ENCODE measurements at regions not wholly inside any gene's neighbourhood (a gene's known extent, or its start where the extent isn't known, plus 50 kb on each side); places are given as distances from the start of the nearest gene placed in this dataset.

DNA sequence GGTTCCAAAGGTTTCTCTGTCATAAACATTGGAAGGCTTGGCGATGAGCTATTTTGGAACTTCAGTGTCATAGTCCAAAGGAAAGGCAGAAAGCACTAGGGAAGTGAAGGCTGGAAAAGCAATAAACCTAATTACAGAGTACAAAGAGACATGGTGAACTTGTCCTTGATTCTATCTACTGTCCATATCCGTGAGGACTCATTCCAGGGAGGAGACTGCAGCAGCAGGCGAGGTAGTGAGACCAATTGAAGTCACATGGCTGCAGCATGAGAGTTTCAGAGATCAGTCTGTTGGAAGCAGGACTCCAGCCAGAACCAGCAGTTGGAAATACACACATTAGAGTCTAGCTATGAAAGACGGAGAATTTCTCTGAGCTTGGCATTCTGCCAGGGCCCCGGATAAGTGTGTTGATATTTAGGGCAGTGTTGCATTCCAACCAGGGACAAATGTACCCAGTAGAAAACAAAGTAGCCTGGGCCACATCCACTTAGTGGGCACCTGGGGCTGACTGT is 54.1 kb upstream of the ARHGAP42 start:
- no peak for TF ChIP-seq POLR2A (IDR thresholded peaks at IDR 0.05)
- TF ChIP-seq, protein P1, sequence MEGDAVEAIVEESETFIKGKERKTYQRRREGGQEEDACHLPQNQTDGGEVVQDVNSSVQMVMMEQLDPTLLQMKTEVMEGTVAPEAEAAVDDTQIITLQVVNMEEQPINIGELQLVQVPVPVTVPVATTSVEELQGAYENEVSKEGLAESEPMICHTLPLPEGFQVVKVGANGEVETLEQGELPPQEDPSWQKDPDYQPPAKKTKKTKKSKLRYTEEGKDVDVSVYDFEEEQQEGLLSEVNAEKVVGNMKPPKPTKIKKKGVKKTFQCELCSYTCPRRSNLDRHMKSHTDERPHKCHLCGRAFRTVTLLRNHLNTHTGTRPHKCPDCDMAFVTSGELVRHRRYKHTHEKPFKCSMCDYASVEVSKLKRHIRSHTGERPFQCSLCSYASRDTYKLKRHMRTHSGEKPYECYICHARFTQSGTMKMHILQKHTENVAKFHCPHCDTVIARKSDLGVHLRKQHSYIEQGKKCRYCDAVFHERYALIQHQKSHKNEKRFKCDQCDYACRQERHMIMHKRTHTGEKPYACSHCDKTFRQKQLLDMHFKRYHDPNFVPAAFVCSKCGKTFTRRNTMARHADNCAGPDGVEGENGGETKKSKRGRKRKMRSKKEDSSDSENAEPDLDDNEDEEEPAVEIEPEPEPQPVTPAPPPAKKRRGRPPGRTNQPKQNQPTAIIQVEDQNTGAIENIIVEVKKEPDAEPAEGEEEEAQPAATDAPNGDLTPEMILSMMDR (IDR thresholded peaks at IDR 0.05) = no peak
- DNase-seq = peak; percentile 65 to 88 (median 77)
- H3K9me3 ChIP-seq = peaks cover 0 to 5% (median 0%) of the 10 kb centered on the region in 12 donors
- ATAC-seq = peak; percentile 90 to 95 (median 93)
- no peaks in the 10 kb centered on the region for H3K36me3 ChIP-seq
- H3K4me1 ChIP-seq = peaks cover 0 to 33% (median 14%) of the 10 kb centered on the region in 12 donors
- intact Hi-C loops (cut with DNase I) = loop anchor here in 3 of 10 donors (2.0 to 5.0 kb wide), 3 partner anchors 49 to 299 kb away; partner anchors contain the start of gene ARHGAP42 (in 1 of the 3)
- no peaks in the 10 kb centered on the region for H3K27me3 ChIP-seq
- WGBS, 4 donors = 4 to 7% (median 6%) methylated on average over 5 of the region's 5 CpGs
- H3K27ac ChIP-seq = peak overlapping the region in 11 of 12 donors; percentile 36 to 83 (median 60)
- peak overlapping the region in 3 of 12 donors; percentile 8 to 23 (median 11) for H3K4me3 ChIP-seq

DNA sequence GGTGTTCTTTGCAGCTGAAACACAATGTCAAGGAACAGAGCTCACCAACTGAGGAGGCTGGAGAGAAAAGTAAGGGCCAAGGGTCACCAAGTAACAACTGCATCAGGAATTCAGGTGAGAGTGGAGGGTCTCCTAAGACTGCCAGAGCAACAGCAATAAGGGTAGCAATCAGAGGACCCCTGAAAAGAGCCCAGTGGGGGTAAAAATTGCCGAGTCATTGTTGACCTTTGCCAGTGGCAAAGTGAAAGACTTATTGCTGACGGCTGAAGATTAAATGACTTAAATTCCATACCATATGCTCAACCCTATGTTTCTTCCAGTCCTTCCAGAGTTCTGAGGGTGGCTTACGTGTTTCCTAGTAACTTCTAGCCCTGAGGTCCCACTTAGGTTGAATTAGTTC is 51.9 kb upstream of the ARHGAP42 start:
- peaks cover 0 to 33% (median 14%) of the 10 kb centered on the region in 12 donors for H3K4me1 ChIP-seq
- H3K27ac ChIP-seq = peak overlapping the region in 1 of 12 donors; percentile 9
- H3K4me3 ChIP-seq = no peak overlapping the region
- H3K36me3 ChIP-seq = no peaks in the 10 kb centered on the region
- H3K9me3 ChIP-seq = peaks cover 0 to 5% (median 0%) of the 10 kb centered on the region in 12 donors
- DNase-seq (no peak), ATAC-seq (no peak)
- intact Hi-C loops (cut with DNase I) = no loop called here
- 66 to 87% (median 86%) methylated on average over 3 of the region's 3 CpGs for WGBS, 4 donors
- no peaks in the 10 kb centered on the region for H3K27me3 ChIP-seq
- no peak for TF ChIP-seq POLR2A (IDR thresholded peaks at IDR 0.05)
- TF ChIP-seq, protein P1 (IDR thresholded peaks at IDR 0.05) = no peak

DNA sequence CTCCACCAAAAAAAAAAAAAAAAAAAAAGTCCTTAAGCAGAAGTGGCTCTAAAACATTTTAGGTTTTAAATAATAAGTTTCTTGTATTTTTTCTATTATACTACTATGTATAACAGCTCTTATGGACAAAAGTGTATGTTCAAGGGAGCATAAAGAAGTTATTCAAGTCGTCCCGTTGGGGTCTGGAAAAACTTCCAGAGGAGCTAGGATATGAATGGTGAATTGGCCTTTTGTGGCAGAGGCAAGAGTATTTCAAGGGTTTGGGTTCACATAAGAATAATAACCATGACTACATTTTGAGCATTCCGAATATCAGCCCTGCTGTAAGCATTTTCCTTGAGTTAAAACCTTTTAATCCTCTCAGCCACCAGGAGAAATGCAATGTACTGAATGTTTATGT is 50.6 kb upstream of the ARHGAP42 start:
- H3K9me3 ChIP-seq = peaks cover 0 to 5% (median 0%) of the 10 kb centered on the region in 12 donors
- H3K4me3 ChIP-seq = no peak overlapping the region
- no peak for TF ChIP-seq POLR2A (IDR thresholded peaks at IDR 0.05)
- TF ChIP-seq, protein P1 (IDR thresholded peaks at IDR 0.05) = no peak
- DNase-seq (no peak), ATAC-seq (no peak)
- H3K36me3 ChIP-seq = no peaks in the 10 kb centered on the region
- intact Hi-C loops (cut with DNase I) = no loop called here
- no peaks in the 10 kb centered on the region for H3K27me3 ChIP-seq
- WGBS, 4 donors = 91 to 97% (median 95%) methylated on average over 3 of the region's 3 CpGs
- H3K27ac ChIP-seq = no peak overlapping the region
- peaks cover 0 to 31% (median 14%) of the 10 kb centered on the region in 12 donors for H3K4me1 ChIP-seq

Data from heart left ventricle (tissue), 16 donors.